HG03280 (cell line): ENCODE measurements at regions not wholly inside any gene's neighbourhood (a gene's known extent, or its start where the extent isn't known, plus 50 kb on each side); places are given as distances from the start of the nearest gene placed in this dataset.

ENCODE experiments used
- ATAC-seq: cut with Tn5 transposase; IDR thresholded peaks from one replicate; pipeline ENCODE4 v1.9.1; 2021; ENCODE audit warnings: mild to moderate bottlenecking, moderate library complexity; ENCODE audit not compliant: unreplicated experiment

- no peak for ATAC-seq
Observed at GRCh38 chr14:98163873-98164272, 1108.1 kb downstream of the BCL11B start.

- ATAC-seq: no peak
Observed at GRCh38 chr14:98165976-98166375, 1106.0 kb downstream of the BCL11B start.

GRCh38 chr14:98167275-98167674 is 1104.7 kb downstream of the BCL11B start:
- no peak for ATAC-seq

- no peak for ATAC-seq
Observed at GRCh38 chr14:98167705-98168104, 1104.3 kb downstream of the BCL11B start.

- ATAC-seq: no peak
Observed at GRCh38 chr14:98168211-98168985, 1103.6 kb downstream of the BCL11B start.

- ATAC-seq: no peak
Observed at GRCh38 chr14:98169170-98169587, 1102.8 kb downstream of the BCL11B start.

GRCh38 chr14:98170575-98170974 is 1101.4 kb downstream of the BCL11B start:
- no peak for ATAC-seq

GRCh38 chr14:98171654-98172053 is 1100.3 kb downstream of the BCL11B start:
- ATAC-seq: no peak

- no peak for ATAC-seq
Observed at GRCh38 chr14:98172243-98172778, 1099.7 kb downstream of the BCL11B start.

GRCh38 chr14:98173305-98173704 is 1098.7 kb downstream of the BCL11B start:
- no peak for ATAC-seq

GRCh38 chr14:98174041-98174440 is 1098.0 kb downstream of the BCL11B start:
- ATAC-seq: no peak

GRCh38 chr14:98175436-98175835 is 1096.6 kb downstream of the BCL11B start:
- no peak for ATAC-seq

GRCh38 chr14:98175881-98176280 is 1096.1 kb downstream of the BCL11B start:
- ATAC-seq: no peak

GRCh38 chr14:98176892-98177291 is 1095.1 kb downstream of the BCL11B start:
- no peak for ATAC-seq

- no peak for ATAC-seq
Observed at GRCh38 chr14:98177551-98177950, 1094.4 kb downstream of the BCL11B start.

GRCh38 chr14:98181241-98181640 is 1090.8 kb downstream of the BCL11B start:
- ATAC-seq: no peak

GRCh38 chr14:98181768-98182167 is 1090.2 kb downstream of the BCL11B start:
- no peak for ATAC-seq

- no peak for ATAC-seq
Observed at GRCh38 chr14:98182393-98183055, 1089.5 kb downstream of the BCL11B start.

- ATAC-seq: no peak
Observed at GRCh38 chr14:98183556-98183955, 1088.4 kb downstream of the BCL11B start.

GRCh38 chr14:98184457-98184856 is 1087.5 kb downstream of the BCL11B start:
- no peak for ATAC-seq

GRCh38 chr14:98185036-98185435 is 1087.0 kb downstream of the BCL11B start:
- ATAC-seq: no peak

GRCh38 chr14:98186140-98186539 is 1085.9 kb downstream of the BCL11B start:
- ATAC-seq: no peak
